ENCODE measurements at regions not wholly inside any gene's neighbourhood (a gene's known extent, or its start where the extent isn't known, plus 50 kb on each side); places are given as distances from the start of the nearest gene placed in this dataset.

GRCh38 chr13:59468396-59468795 lies 695.3 kb downstream of the DIAPH3 start:
- no peak for DNase-seq

GRCh38 chr13:59471106-59471505 lies 692.6 kb downstream of the DIAPH3 start:
- no peak for DNase-seq

- DNase-seq = peak; percentile 84
Observed at GRCh38 chr13:59472134-59472533, 691.6 kb downstream of the DIAPH3 start.

- no peak for DNase-seq
Observed at GRCh38 chr13:59474696-59475095, 689.0 kb downstream of the DIAPH3 start.

GRCh38 chr13:59475911-59476310 lies 687.8 kb downstream of the DIAPH3 start:
- DNase-seq = peak; percentile 6

GRCh38 chr13:59476366-59476765 lies 687.4 kb downstream of the DIAPH3 start:
- no peak for DNase-seq

GRCh38 chr13:59477011-59477410 lies 686.7 kb downstream of the DIAPH3 start:
- DNase-seq = no peak

GRCh38 chr13:59478908-59479307 lies 684.8 kb downstream of the DIAPH3 start:
- no peak for DNase-seq

- no peak for DNase-seq
Observed at GRCh38 chr13:59479629-59480028, 684.1 kb downstream of the DIAPH3 start.

- peak; percentile 6 for DNase-seq
Observed at GRCh38 chr13:59480396-59481259, 683.1 kb downstream of the DIAPH3 start.

- DNase-seq = peak; percentile 28
Observed at GRCh38 chr13:59483501-59484145, 680.1 kb downstream of the DIAPH3 start.

GRCh38 chr13:59487883-59488282 lies 675.8 kb downstream of the DIAPH3 start:
- DNase-seq = no peak

GRCh38 chr13:59488436-59488835 lies 675.3 kb downstream of the DIAPH3 start:
- no peak for DNase-seq

- no peak for DNase-seq
Observed at GRCh38 chr13:59490651-59491050, 673.1 kb downstream of the DIAPH3 start.

- DNase-seq = peak; percentile 34
Observed at GRCh38 chr13:59492030-59492636, 671.6 kb downstream of the DIAPH3 start.

GRCh38 chr13:59493436-59493965 lies 670.2 kb downstream of the DIAPH3 start:
- no peak for DNase-seq

- DNase-seq = no peak
Observed at GRCh38 chr13:59494151-59494550, 669.6 kb downstream of the DIAPH3 start.

- peak; percentile 67 for DNase-seq
Observed at GRCh38 chr13:59494560-59494970, 669.2 kb downstream of the DIAPH3 start.

- no peak for DNase-seq
Observed at GRCh38 chr13:59495299-59495698, 668.4 kb downstream of the DIAPH3 start.

GRCh38 chr13:59495936-59496512 lies 667.7 kb downstream of the DIAPH3 start:
- DNase-seq = no peak

- no peak for DNase-seq
Observed at GRCh38 chr13:59497621-59498247, 666.0 kb downstream of the DIAPH3 start.

- DNase-seq = no peak
Observed at GRCh38 chr13:59501004-59501403, 662.7 kb downstream of the DIAPH3 start.
